Choroid plexus epithelial cell (primary cell): ENCODE measurements at regions not wholly inside any gene's neighbourhood (a gene's known extent, or its start where the extent isn't known, plus 50 kb on each side); places are given as distances from the start of the nearest gene placed in this dataset.

Source experiments
- DNase-seq: peaks from one replicate; pipeline ENCODE4 v3.0.0-alpha.2; 2010; ENCODE audit warnings: low read depth
- H3K4me3 ChIP-seq: 2 replicates; pipeline ENCODE4 v1.5.1; 2011; ENCODE audit warnings: low read depth, mild to moderate bottlenecking, control low read depth, low read length, moderate library complexity
- TF ChIP-seq, protein P1 (sequence below): conservative IDR thresholded peaks from 2 replicates; pipeline ENCODE4 v1.5.1; 2011; ENCODE audit warnings: low read depth, mild to moderate bottlenecking, control low read depth, inconsistent platforms, low read length, moderate library complexity

- TF ChIP-seq, protein P1, sequence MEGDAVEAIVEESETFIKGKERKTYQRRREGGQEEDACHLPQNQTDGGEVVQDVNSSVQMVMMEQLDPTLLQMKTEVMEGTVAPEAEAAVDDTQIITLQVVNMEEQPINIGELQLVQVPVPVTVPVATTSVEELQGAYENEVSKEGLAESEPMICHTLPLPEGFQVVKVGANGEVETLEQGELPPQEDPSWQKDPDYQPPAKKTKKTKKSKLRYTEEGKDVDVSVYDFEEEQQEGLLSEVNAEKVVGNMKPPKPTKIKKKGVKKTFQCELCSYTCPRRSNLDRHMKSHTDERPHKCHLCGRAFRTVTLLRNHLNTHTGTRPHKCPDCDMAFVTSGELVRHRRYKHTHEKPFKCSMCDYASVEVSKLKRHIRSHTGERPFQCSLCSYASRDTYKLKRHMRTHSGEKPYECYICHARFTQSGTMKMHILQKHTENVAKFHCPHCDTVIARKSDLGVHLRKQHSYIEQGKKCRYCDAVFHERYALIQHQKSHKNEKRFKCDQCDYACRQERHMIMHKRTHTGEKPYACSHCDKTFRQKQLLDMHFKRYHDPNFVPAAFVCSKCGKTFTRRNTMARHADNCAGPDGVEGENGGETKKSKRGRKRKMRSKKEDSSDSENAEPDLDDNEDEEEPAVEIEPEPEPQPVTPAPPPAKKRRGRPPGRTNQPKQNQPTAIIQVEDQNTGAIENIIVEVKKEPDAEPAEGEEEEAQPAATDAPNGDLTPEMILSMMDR: no peak
- H3K4me3 ChIP-seq: no peak overlapping the region
- no peak for DNase-seq
These were observed 1030.6 kb upstream of the GHITM start for GRCh38 chr10:83108565-83109333.

GRCh38 chr10:83119346-83119745 lies 1020.0 kb upstream of the GHITM start:
- no peak for DNase-seq
- TF ChIP-seq, protein P1: no peak
- H3K4me3 ChIP-seq: no peak overlapping the region

DNA sequence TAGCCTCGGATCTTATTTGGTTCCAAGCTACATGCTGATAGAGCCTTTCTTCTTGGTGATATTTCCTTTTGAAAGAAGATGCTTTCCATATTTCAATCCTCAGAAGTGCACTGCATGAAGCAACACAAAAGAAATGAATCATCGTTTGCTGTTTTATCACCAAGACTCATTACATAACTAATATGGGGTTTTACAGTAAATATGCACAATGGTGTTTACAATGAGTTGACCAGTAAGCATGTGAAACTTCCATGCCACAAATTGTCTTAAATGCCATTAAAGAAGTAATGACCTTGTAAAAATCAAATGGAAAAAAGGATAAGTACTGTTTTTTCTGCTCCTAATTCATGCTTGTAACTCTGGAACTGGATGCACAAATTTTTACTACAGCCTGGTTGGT lies 1017.0 kb upstream of the GHITM start:
- no peak for DNase-seq
- no peak overlapping the region for H3K4me3 ChIP-seq
- TF ChIP-seq, protein P1: no peak

- H3K4me3 ChIP-seq: no peak overlapping the region
- no peak for DNase-seq
- TF ChIP-seq, protein P1: no peak
These were observed 1011.2 kb upstream of the GHITM start for GRCh38 chr10:83127942-83128575.

DNA sequence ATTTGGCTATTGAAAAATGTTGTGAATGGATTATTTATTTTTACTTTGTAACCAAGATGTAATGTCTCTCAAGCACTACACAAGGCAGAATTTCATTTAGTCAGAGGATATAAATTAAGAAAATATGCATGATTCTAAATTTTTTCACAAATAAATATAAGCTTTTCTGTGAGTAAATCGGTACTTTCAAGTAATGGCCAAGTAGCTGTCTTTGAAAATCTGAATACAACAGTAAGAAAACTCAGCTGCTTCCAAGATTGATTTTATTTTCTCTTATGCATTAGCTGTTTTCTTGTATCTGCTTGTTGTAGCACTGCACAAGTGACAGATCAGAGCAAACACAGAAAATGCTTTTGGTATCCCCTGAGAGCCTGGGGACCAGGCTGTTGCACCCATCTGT lies 998.5 kb upstream of the GHITM start:
- TF ChIP-seq, protein P1: no peak
- DNase-seq: no peak
- no peak overlapping the region for H3K4me3 ChIP-seq

DNA sequence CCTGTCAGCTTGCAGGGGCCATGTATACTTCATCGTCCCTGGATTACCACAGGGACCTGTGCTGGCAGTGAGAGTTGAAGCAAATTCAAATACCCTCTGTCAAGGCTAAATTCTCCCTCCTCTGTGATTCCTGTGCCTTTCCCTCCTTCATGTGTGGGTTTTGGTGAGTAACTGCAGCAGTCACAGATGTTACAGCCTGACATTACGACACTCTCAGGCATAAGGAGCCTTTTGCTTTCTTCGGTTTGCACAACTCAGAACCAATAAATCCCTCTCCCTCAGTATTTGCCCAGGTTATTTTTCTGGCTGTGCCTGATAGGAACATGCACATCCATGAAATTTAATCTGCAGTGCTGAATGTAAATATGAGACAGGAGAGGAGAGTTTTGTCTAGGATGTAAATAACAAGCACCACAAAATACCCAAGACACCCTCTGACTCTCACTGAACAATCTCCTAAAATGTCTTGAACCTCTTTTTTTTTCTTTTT lies 997.2 kb upstream of the GHITM start:
- TF ChIP-seq, protein P1: no peak
- no peak for DNase-seq
- no peak overlapping the region for H3K4me3 ChIP-seq
